SK-N-SH treated with all-trans-retinoic acid at 6 μM for 48 hours (cell line): ENCODE measurements at regions not wholly inside any gene's neighbourhood (a gene's known extent, or its start where the extent isn't known, plus 50 kb on each side); places are given as distances from the start of the nearest gene placed in this dataset.

ENCODE experiments used
- ATAC-seq: fragments of 200-7000 bp; cut with Tn5 transposase; 3 replicates; pipeline ENCODE4 v1.9.1; 2020; ENCODE audit warnings: mild to moderate bottlenecking, moderate library complexity
- ARNTL ChIP-seq: fragments of 450-650 bp; formaldehyde crosslinking; IDR thresholded peaks from 2 replicates; pipeline ENCODE4 v1.5.0; 2020; ENCODE audit warnings: low read depth, mild to moderate bottlenecking, moderate library complexity, borderline replicate concordance
- BACH2 ChIP-seq: fragments of 250-450 bp; sonication (Bioruptor Pico); IDR thresholded peaks from 2 replicates; pipeline ENCODE4 v1.9.0; 2021; ENCODE audit warnings: mild to moderate bottlenecking, borderline replicate concordance
- CREB5 ChIP-seq: fragments of 250-450 bp; sonication (Bioruptor Pico); IDR thresholded peaks from 2 replicates; pipeline ENCODE4 v1.5.1; 2020; ENCODE audit warnings: low read depth, mild to moderate bottlenecking, moderate library complexity
- CSDC2 ChIP-seq: fragments of 250-450 bp; sonication (Bioruptor Pico); IDR thresholded peaks from 2 replicates; pipeline ENCODE4 v1.5.0; 2020; ENCODE audit warnings: mild to moderate bottlenecking, moderate library complexity
- CSRNP3 ChIP-seq: fragments of 250-450 bp; sonication (Bioruptor Pico); IDR thresholded peaks from 2 replicates; pipeline ENCODE4 v1.5.1; 2021; ENCODE audit warnings: mild to moderate bottlenecking, moderate library complexity
- ESRRG ChIP-seq: fragments of 250-450 bp; sonication (Bioruptor Pico); IDR thresholded peaks from 2 replicates; pipeline ENCODE4 v1.6.1; 2021; ENCODE audit warnings: mild to moderate bottlenecking
- GLIS3 ChIP-seq: fragments of 250-450 bp; sonication (Bioruptor Pico); IDR thresholded peaks from 2 replicates; pipeline ENCODE4 v1.5.0; 2020; ENCODE audit warnings: mild to moderate bottlenecking, moderate library complexity
- ISL1 ChIP-seq: fragments of 250-450 bp; sonication (Bioruptor Pico); IDR thresholded peaks from 2 replicates; pipeline ENCODE4 v2.1.2; 2022; ENCODE audit warnings: mild to moderate bottlenecking, moderate library complexity
- OSR1 ChIP-seq: fragments of 250-450 bp; sonication (Bioruptor Pico); IDR thresholded peaks from 2 replicates; pipeline ENCODE4 v1.8.0; 2022; ENCODE audit warnings: moderate library complexity, mild to moderate bottlenecking, inconsistent platforms
- PATZ1 ChIP-seq: fragments of 250-450 bp; sonication (Bioruptor Pico); IDR thresholded peaks from 2 replicates; pipeline ENCODE4 v1.8.0; 2020; ENCODE audit warnings: mild to moderate bottlenecking, moderate library complexity, borderline replicate concordance
- POU6F1 ChIP-seq: fragments of 250-450 bp; sonication (Bioruptor Pico); IDR thresholded peaks from 2 replicates; pipeline ENCODE4 v1.8.0; 2021; ENCODE audit warnings: low read depth, mild to moderate bottlenecking, moderate library complexity, borderline replicate concordance
- PPARA ChIP-seq: fragments of 250-450 bp; sonication (Bioruptor Pico); IDR thresholded peaks from 2 replicates; pipeline ENCODE4 v1.5.0; 2020; ENCODE audit warnings: mild to moderate bottlenecking, borderline replicate concordance
- RARB ChIP-seq: fragments of 250-450 bp; sonication (Bioruptor Pico); IDR thresholded peaks from 2 replicates; pipeline ENCODE4 v1.8.0; 2021; ENCODE audit warnings: mild to moderate bottlenecking, moderate library complexity
- SNAI2 ChIP-seq: fragments of 250-450 bp; sonication (Bioruptor Pico); IDR thresholded peaks from 2 replicates; pipeline ENCODE4 v1.5.0; 2020; ENCODE audit warnings: mild to moderate bottlenecking, moderate library complexity
- TCF4 ChIP-seq: fragments of 250-450 bp; sonication (Bioruptor Pico); IDR thresholded peaks from 2 replicates; pipeline ENCODE4 v1.8.0; 2021; ENCODE audit warnings: mild to moderate bottlenecking, moderate library complexity, borderline replicate concordance
- TOX ChIP-seq: fragments of 250-450 bp; sonication (Bioruptor Pico); IDR thresholded peaks from 2 replicates; pipeline ENCODE4 v1.8.0; 2021; ENCODE audit warnings: mild to moderate bottlenecking, moderate library complexity, borderline replicate concordance
- ZFP30 ChIP-seq: fragments of 450-650 bp; formaldehyde crosslinking; IDR thresholded peaks from 2 replicates; pipeline ENCODE4 v1.5.0; 2022; ENCODE audit warnings: mild to moderate bottlenecking, moderate library complexity
- ZNF70 ChIP-seq: fragments of 450-650 bp; formaldehyde crosslinking; IDR thresholded peaks from 2 replicates; pipeline ENCODE4 v1.5.0; 2020; ENCODE audit warnings: mild to moderate bottlenecking, moderate library complexity
- ZNF8 ChIP-seq: fragments of 450-650 bp; formaldehyde crosslinking; IDR thresholded peaks from 2 replicates; pipeline ENCODE4 v1.5.0; 2020; ENCODE audit warnings: mild to moderate bottlenecking, moderate library complexity

GRCh38 chr2:207216457-207216856, 50.7 kb upstream of the KLF7 start:
- ATAC-seq: no peak
- no peak for TF ChIP-seq ZNF70 (CRISPR knock-in tag)
- TF ChIP-seq CSDC2: no peak
- no peak for TF ChIP-seq ZFP30 (CRISPR knock-in tag)
- no peak for TF ChIP-seq ARNTL (CRISPR knock-in tag)
- TF ChIP-seq TCF4 (CRISPR knock-in tag): no peak
- no peak for TF ChIP-seq PATZ1 (CRISPR knock-in tag)
- TF ChIP-seq CSRNP3 (CRISPR knock-in tag): no peak
- TF ChIP-seq ESRRG: no peak
- TF ChIP-seq POU6F1: no peak
- TF ChIP-seq TOX (CRISPR knock-in tag): no peak

- ATAC-seq: no peak
- no peak for TF ChIP-seq PATZ1 (CRISPR knock-in tag)
- TF ChIP-seq ARNTL (CRISPR knock-in tag): no peak
- no peak for TF ChIP-seq PPARA
- no peak for TF ChIP-seq ESRRG
- TF ChIP-seq, all 23 proteins: peak for 0
These were observed 51.7 kb upstream of the KLF7 start for GRCh38 chr2:207217442-207217841.

- TF ChIP-seq CSRNP3 (CRISPR knock-in tag) (no peak), ESRRG (no peak), ZNF70 (CRISPR knock-in tag) (no peak), POU6F1 (no peak), SNAI2 (CRISPR knock-in tag) (no peak), ZNF8 (no peak)
- ATAC-seq: no peak
These were observed 53.4 kb upstream of the KLF7 start for GRCh38 chr2:207219081-207219630.

GRCh38 chr2:207219676-207220501, 54.1 kb upstream of the KLF7 start:
- peak; percentile 71 for ATAC-seq
- TF ChIP-seq GLIS3 (CRISPR knock-in tag) (no peak), CREB5 (CRISPR knock-in tag) (no peak), ISL1 (CRISPR knock-in tag) (no peak), ZFP30 (CRISPR knock-in tag) (no peak), BACH2 (CRISPR knock-in tag) (no peak), RARB (no peak), PATZ1 (CRISPR knock-in tag) (no peak), PPARA (no peak), OSR1 (CRISPR knock-in tag) (no peak), ESRRG (no peak), TCF4 (CRISPR knock-in tag) (no peak)
- TF ChIP-seq, all 23 proteins: peak for 0
